RPMI7951 (cell line): ENCODE measurements at regions not wholly inside any gene's neighbourhood (a gene's known extent, or its start where the extent isn't known, plus 50 kb on each side); places are given as distances from the start of the nearest gene placed in this dataset.

ENCODE experiments used
- DNase-seq: peaks from one replicate; pipeline ENCODE4 v3.0.0-alpha.2; 2012; ENCODE audit warnings: low read depth

GRCh38 chr12:107522692-107523477, 162.7 kb upstream of the PWP1 start:
- no peak for DNase-seq

GRCh38 chr12:107523775-107524535, 161.6 kb upstream of the PWP1 start:
- DNase-seq = no peak

DNA sequence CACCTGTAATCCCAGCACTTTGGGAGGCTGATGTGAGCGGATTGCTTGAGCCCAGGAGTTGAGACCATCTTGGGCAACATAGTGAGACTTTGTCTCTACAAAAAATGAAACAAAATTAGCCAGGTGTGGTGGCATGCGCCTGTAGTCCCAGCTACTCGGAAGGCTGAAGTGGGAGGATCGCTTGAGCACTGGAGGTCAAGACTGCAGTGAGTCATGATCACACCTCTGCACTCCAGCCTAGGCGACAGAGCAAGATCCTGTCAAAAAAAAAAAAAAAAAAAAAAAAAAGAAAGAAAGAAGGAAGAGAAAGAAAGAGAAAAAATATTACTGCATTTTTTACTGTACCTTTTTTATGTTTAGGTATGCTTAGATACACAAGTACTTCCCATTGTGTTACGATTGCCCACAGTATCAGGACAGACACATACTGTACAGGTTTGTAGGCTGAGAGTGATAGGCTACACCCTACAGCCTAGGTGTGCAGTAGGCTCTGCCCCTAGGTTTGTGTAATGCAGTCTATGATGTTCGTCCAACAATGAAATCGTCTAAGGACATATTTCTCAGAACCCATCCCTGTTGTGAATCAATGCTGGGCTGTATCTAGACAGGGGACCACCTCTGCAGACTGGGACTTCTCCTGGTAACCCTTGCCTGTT, 160.4 kb upstream of the PWP1 start:
- DNase-seq = no peak

DNA sequence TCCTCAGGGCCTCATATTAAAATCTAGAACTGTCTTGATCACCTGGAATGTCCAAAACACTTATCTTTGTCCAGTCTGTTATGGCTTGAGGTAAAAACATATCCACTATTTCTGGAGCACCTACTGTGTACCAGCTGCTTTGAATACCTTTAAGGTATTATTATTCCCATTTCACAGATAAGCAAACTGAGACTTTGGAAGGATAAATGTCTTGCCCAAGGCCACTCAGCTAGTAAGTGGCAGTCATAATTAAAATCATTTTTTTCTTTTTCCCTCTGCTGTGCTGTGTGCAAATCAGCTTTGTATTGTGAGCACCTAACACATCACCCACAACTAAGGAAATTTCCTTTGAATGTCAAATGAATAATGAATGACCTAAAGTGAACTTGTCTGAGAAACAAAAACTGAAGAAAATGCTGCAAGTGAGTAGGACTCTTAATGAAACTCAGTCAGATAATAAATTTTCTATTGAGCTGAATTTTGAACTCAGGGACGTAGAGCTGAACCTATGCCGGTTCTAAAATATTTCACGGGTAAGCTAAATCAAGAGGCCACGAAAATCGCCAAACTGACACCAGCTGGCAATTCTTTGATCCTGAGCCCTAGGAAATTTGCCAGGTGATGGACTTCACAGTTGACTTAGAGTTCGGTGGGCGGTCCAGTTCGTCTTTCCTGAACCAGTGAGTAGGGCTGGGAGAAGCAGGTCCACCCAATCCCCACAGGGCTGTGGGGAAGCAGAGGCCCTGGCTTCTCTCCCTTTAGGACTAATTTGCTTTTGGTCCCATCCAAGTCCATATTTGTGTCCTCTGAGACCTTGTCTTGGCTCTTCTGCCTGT, 159.7 kb upstream of the PWP1 start:
- DNase-seq = no peak

DNA sequence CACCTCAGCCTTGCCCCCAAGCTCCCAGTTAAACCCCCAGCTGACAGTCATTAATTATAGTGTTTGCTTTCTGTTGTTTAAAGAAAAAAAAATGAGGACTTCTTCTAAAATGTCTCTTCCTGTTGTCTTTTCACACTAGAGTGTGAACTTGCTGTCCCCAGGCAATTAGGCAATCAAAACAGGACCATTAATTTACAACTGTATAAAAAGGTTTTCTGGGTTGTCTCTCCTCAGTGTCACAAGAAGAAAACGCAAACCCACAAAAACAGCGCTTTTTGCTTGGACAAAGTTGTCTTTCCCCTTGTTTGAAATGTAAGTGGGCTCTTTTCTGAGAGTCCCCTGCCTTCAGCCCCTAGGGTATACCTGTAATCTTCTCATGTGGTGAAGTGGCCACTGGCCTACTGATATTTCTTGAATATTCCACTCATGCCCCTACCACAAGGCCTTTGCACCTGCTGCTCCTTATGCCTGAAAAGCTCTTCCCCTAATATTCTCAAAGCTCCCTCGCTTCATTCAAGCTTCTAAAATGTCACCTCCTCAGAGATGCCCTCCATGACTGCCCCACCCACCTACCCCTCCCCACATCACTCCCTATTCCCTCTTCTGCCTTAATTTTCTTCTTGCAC, 158.9 kb upstream of the PWP1 start:
- DNase-seq = no peak

DNA sequence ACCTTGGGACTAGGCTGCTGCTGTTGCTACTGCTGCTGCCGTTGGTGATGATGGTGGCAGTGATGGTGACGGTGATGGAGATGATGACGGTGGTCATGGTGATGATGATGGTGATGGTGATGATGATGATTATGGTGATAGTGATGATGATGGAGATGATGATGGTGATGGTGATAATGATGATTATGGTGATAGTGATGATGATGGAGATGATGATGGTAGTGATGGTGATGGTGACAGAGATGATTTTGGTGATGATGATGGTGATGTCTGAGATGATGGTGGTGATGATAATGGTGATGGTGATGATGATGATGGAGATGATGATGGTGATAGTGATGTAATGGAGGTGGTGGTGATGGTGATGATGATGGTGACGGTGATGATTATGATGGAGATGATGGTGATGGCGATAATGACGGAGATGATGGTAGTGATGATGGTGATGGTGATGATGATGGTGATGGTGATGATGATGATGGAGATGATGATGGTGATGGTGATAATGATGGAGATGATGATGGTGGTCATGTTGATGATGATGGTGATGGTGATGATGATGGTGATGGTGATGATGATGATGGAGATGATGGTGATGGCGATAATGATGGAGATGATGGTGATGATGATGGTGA, 156.8 kb upstream of the PWP1 start:
- DNase-seq = no peak

DNA sequence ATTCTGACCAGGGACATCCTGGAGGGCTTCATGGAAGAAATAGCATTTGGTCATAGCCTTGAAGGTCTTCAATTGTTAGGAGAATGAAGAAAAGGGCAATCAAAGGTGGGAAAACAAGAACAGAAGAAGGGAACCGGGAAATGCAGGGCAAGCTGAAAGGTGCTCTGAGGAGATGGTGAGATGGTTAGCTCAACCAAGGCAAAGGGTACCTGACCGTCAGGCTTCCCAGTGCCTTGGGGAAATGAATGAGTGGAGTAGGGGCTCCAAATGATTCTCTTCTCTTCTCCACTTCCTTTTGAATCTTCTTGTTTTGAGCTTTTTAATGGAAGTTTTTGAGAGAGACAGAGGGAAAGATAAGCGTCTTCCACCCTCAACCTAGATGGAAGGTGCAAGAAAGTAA, 155.6 kb upstream of the PWP1 start:
- no peak for DNase-seq

DNA sequence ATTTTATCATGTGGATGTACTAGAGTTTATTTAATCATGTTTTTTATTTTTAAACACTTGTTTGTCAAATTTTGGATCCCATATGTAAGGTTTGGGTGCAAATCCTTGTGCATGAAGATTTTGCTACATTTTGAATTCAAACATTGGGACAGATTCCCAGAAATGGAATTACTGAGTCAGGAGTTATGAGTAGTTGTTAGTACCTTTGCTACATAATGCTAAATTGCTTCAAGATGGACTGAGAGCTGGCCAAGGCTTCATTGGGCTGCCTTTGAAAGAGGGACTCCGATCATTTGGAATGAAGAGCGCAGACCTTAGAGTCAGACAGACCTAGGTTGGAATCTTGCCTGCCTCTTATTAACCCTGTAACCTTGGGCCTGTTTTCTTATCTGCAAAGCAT, 154.9 kb upstream of the PWP1 start:
- DNase-seq = no peak

DNA sequence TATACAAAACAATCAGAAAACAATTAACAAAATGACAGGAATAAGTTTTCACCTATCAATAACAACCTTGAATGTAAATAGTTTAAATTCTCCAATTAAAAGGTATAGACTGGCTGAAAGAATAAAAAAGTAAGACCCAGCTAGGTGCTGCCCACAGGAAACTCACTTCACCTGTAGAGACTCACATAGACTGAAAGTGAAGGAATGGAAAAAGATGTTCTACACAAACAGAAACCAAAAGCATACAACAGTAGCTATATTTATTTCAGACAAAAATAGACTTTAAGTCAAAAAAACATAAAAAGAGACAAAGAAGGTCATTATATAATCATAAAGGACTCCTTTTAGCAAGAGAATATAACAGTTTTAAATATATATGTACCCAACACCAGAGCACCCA, 152.4 kb upstream of the PWP1 start:
- no peak for DNase-seq

GRCh38 chr12:107536613-107537012, 149.0 kb upstream of the PWP1 start:
- DNase-seq = no peak

DNA sequence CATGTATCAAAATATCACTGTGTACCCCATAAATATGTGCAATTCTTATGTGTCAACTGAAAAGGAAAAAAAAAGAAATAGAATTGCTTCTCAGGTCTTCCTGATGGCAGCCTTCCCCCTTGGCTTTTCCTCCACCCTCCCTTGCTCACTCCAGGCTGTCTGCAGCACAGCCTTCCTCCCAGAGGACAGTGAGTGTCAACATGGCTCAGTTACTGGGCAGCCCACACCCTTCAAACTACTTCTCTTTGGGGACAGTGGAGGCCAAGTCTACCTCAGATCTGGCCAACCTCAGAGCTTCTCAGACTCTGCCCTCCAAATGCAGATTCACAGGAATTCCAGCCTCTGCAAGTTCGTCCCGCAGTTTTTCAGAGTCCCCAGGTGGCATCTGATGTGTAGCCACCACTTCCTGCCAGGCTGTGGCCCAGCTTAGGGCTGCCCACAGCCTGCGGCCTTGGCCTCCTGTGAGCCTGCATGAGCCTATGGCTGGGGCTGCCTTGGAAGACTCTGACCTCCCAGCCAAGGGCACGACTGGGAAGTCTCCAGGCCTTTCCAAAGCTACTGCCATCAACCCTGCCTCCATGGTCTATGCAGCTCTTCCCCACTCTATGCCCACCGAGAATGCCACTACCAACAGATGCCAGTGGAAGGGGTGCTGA, 148.0 kb upstream of the PWP1 start:
- DNase-seq = no peak

DNA sequence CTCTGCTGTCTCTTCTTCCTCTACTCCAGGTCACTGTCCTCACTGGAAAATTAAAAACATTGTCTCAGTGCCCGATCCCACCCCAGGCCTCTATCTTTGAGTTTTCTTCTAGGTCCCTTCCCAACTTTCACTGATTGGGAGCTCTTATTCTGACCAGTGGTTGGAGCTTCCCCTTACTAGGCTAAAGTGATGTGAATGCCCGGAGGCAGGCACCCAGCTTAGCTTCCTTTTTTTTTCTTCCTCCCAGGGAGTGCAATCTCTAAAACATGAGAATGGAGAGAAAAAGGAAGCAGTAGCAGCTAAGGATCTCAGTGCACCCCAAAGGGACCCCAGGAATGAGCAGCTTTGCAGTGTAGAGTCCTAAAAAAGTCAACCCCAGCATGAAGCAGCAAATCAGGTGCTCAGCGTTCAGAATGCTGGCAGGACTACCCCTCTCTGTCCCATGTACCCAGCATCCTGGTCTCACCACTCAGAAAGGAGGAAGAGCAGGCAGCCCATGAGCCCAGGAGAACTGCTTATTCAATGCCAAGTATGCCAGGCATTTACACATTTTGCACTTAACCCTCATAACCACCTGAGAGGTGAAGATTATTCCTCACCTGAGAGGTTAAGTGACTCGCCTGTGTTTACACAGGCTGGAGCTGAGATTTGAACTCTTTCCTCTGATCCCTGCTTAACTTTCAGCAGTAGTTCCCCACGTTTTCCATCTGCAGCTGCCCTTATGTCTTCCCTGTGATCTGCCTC, 146.2 kb upstream of the PWP1 start:
- no peak for DNase-seq

- no peak for DNase-seq
Observed at GRCh38 chr12:107541001-107541705, 144.4 kb upstream of the PWP1 start.

DNA sequence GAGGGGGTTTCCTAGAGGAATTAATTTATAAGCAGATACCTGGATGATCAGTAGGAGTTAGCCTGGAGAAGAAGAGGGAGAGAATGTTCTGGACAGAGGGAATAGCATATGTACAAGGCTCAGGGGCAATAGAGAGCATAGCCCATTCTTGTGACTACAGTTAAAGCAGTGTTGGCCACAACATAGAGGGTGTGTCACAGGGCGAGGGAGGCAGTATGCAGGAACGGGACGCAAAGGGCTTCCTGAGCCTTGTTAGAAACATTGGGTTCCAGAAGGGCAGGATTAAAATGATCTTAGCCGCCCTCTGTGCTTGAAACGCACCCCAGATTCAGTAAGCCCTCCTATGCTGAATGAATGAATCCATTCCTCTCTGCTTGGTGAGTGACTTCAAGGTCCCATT, 142.2 kb upstream of the PWP1 start:
- DNase-seq = no peak

DNA sequence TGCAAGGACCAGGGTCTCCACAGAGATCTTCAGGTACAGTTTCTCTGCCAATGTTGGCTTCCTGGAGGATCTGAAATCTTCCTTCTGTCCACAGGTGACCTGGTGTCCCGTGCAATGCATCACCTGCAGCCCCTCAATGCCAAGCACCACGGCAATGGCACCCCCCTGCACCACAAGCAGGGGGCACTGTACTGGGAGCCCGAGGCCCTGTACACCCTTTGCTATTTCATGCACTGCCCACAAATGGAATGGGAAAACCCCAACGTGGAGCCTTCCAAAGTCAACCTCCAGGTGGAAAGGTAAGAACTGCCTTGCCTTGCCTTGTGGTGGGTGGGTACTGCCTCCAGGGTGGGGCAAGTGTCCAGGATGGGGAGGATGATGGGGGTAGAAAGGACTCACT, 141.8 kb upstream of the PWP1 start:
- no peak for DNase-seq

DNA sequence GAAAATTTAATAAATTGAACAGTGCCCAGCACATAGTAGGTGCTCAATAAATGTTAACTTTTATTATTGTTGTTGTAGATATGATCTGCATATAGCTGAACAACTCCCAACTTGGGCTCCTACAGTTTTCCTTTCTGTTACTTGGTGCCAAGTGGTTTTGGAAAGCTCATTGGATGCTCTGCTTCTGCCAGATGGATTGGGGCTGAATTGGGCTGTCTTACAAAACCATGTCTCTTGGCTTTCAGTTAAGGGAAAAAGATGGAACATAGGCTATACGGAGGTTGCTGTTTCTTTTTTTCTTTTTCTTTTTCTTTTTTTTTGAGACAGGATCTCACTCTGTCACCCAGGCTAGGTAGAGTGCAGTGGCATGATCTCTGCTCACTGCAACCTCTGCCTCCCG, 140.7 kb upstream of the PWP1 start:
- no peak for DNase-seq

- DNase-seq = no peak
Observed at GRCh38 chr12:107545737-107546353, 139.8 kb upstream of the PWP1 start.

DNA sequence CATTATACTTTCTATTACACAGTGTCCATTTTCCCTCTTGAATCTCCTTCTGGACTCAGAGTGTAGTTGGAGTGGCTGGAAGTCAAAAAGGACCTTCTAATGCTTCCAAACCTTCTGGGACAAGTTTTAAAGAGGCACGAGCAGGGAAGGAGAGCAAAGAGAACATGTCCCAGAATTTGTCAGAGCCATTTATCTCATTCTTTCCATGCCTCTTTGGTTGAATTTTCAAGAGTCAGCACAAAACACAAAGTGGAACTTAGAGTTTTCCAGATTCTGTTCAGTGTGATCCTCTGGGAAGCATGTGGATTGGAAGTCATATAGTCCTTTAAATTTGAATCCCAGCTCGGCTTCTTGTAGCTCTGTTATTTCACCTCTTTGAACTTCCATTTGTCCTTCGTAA, 138.2 kb upstream of the PWP1 start:
- no peak for DNase-seq
